Endothelial cell of umbilical vein (primary cell): ENCODE measurements at regions not wholly inside any gene's neighbourhood (a gene's known extent, or its start where the extent isn't known, plus 50 kb on each side); places are given as distances from the start of the nearest gene placed in this dataset.

Experiments
- BruUV-seq: library from RNA; stranded (reverse); fragments of 400-500 nt; replicated peaks from 2 replicates; lab custom pipeline; 2021; lab: Mats Ljungman, UMichigan
- CTCF ChIA-PET: fragments of 300-600, 350-600 bp; sonication (Branson Sonifier 250); formaldehyde crosslinking; loops from one replicate; lab custom pipeline; 2021; ENCODE audit warnings: antibody characterized with exemption, inconsistent platforms; lab: Charles Lee
- POLR2A ChIA-PET: fragments of 300-600, 350-600 bp; sonication (Branson Sonifier 250); formaldehyde crosslinking; loops from one replicate; lab custom pipeline; 2021; ENCODE audit warnings: antibody characterized with exemption, inconsistent platforms; lab: Charles Lee
- DNase-seq: peaks from one replicate; pipeline ENCODE4 v3.0.0-alpha.2; 2011; ENCODE audit warnings: low read depth, low spot score
- FAIRE-seq: peaks from 2 replicates; lab custom pipeline; 2011; peaks lifted over from hg19 to GRCh38; lab: Jason Lieb, UNC
- H2AFZ ChIP-seq: 2 replicates; pipeline ENCODE4 v1.6.0; 2012; ENCODE audit warnings: low read depth, low read length, control low read depth, inconsistent platforms
- H3K27ac ChIP-seq: 2 replicates; pipeline ENCODE4 v1.5.1; 2011; ENCODE audit warnings: low read depth, mild to moderate bottlenecking, control low read depth, low read length, moderate library complexity; ENCODE audit not compliant: insufficient read depth
- H3K27me3 ChIP-seq, 2 experiments: 2 replicates each; pipeline versions ENCODE4 v1.6.0 to v1.6.1; 2011; ENCODE audit warnings: low read length in 2 of 2, mixed read lengths in 1 of 2; ENCODE audit not compliant: control insufficient read depth in 2 of 2, insufficient read depth in 2 of 2
- H3K36me3 ChIP-seq, 2 experiments: 2 replicates in 1 of 2; 3 replicates in 1 of 2; pipeline ENCODE4 v1.5.1; 2011; ENCODE audit warnings: low read length in 2 of 2, mild to moderate bottlenecking in 1 of 2, moderate library complexity in 1 of 2; ENCODE audit not compliant: control insufficient read depth in 2 of 2, insufficient read depth in 2 of 2; ENCODE audit errors: extremely low read depth in 1 of 2
- H3K4me1 ChIP-seq: 3 replicates; pipeline ENCODE4 v1.5.1; 2011; ENCODE audit warnings: mild to moderate bottlenecking, low read length; ENCODE audit not compliant: control insufficient read depth, insufficient read depth; ENCODE audit errors: extremely low read depth
- H3K4me2 ChIP-seq: 2 replicates; pipeline ENCODE4 v1.6.1; 2011; ENCODE audit warnings: low read length, control low read depth, mixed read lengths; ENCODE audit not compliant: insufficient read depth
- H3K4me3 ChIP-seq, 3 experiments: fragments of 200-600 bp in 1 of 3; sonication (generic), shearing (Covaris generic) in 1 of 3; replicated peaks in 1 of 3; 2 replicates each; pipeline ENCODE4 v1.5.1; 2011 to 2016; ENCODE audit warnings: control low read depth in 3 of 3, low read length in 3 of 3, mild to moderate bottlenecking in 2 of 3, inconsistent platforms in 1 of 3, low read depth in 1 of 3, moderate library complexity in 1 of 3; ENCODE audit not compliant: insufficient read depth in 1 of 3
- H3K79me2 ChIP-seq: 2 replicates; pipeline ENCODE4 v1.6.0; 2012; ENCODE audit warnings: low read length, inconsistent platforms; ENCODE audit not compliant: control insufficient read depth, insufficient read depth
- H3K9ac ChIP-seq: replicated peaks from 2 replicates; pipeline ENCODE3; 2011; ENCODE audit warnings: low read length, control low read depth; ENCODE audit not compliant: insufficient read depth; ENCODE audit errors: extremely low read depth
- H3K9me1 ChIP-seq: replicated peaks from 3 replicates; pipeline ENCODE4 v1.6.0; 2011; ENCODE audit warnings: mild to moderate bottlenecking, low read length; ENCODE audit not compliant: control insufficient read depth, insufficient read depth; ENCODE audit errors: extremely low read depth
- H3K9me3 ChIP-seq: replicated peaks from 2 replicates; pipeline ENCODE4 v1.5.1; 2012; ENCODE audit warnings: low read length, inconsistent platforms; ENCODE audit not compliant: control insufficient read depth, insufficient read depth
- H4K20me1 ChIP-seq: replicated peaks from 2 replicates; pipeline ENCODE3; 2011; ENCODE audit warnings: mild to moderate bottlenecking, low read length; ENCODE audit not compliant: control insufficient read depth, insufficient read depth; ENCODE audit errors: extremely low read depth
- EZH2 ChIP-seq: IDR thresholded peaks from 2 replicates; pipeline ENCODE4 v1.6.1; 2012; ENCODE audit warnings: borderline replicate concordance, low read depth, mild to moderate bottlenecking, moderate library complexity, low read length, inconsistent platforms; ENCODE audit not compliant: severe bottlenecking
- FOS ChIP-seq: IDR thresholded peaks from 2 replicates; pipeline ENCODE4 v1.6.1; 2011; ENCODE audit warnings: mild to moderate bottlenecking, low read length, moderate library complexity, borderline replicate concordance; ENCODE audit not compliant: insufficient read depth
- GATA2 ChIP-seq: IDR thresholded peaks from 2 replicates; pipeline ENCODE4 v1.7.0; 2011; ENCODE audit warnings: low read depth, mild to moderate bottlenecking, moderate library complexity, mixed read lengths, low read length; ENCODE audit not compliant: insufficient read length, insufficient read depth
- JUN ChIP-seq: IDR thresholded peaks from 2 replicates; pipeline ENCODE4 v1.6.1; 2011; ENCODE audit warnings: borderline replicate concordance, low read depth; ENCODE audit not compliant: insufficient read length, insufficient read depth
- POLR2A ChIP-seq: IDR thresholded peaks from 2 replicates; pipeline ENCODE4 v1.6.1; 2012; ENCODE audit warnings: low read depth, mild to moderate bottlenecking, control low read depth, low read length
- POLR2AphosphoS5 ChIP-seq: IDR thresholded peaks from 2 replicates; pipeline ENCODE4 v1.6.1; 2012; ENCODE audit warnings: low read depth, mild to moderate bottlenecking, control low read depth, low read length, moderate library complexity; ENCODE audit not compliant: insufficient read depth
- dilution Hi-C: fragments of 300-500 bp; cut with MboI; formaldehyde crosslinking; loops from one replicate; pipeline ENCODE4 v1.15.0; 2019; ENCODE audit warnings: low sequenced_read_pairs; ENCODE audit not compliant: extremely low pct_ligation_motif_present
- intact Hi-C: fragments of 100-400 bp; cut with micrococcal nuclease; formaldehyde crosslinking; loops from one replicate; pipeline ENCODE4 v1.10.0; 2022
- TF ChIP-seq, protein P1 (sequence below): IDR thresholded peaks from 2 replicates; pipeline ENCODE4 v1.6.1; 2011; ENCODE audit not compliant: insufficient read depth, insufficient read length
- TF ChIP-seq, protein P2 (sequence below), 2 donors: IDR thresholded peaks; 1 replicate in 1 of 2; 2 replicates in 1 of 2; pipeline ENCODE4 v1.5.1; 2011; ENCODE audit warnings: low read length in 2 of 2, mild to moderate bottlenecking in 2 of 2, moderate library complexity in 2 of 2, control low read depth in 1 of 2, inconsistent platforms in 1 of 2, low read depth in 1 of 2; ENCODE audit not compliant: insufficient read depth in 1 of 2; ENCODE audit errors: extremely low read depth in 1 of 2

DNA sequence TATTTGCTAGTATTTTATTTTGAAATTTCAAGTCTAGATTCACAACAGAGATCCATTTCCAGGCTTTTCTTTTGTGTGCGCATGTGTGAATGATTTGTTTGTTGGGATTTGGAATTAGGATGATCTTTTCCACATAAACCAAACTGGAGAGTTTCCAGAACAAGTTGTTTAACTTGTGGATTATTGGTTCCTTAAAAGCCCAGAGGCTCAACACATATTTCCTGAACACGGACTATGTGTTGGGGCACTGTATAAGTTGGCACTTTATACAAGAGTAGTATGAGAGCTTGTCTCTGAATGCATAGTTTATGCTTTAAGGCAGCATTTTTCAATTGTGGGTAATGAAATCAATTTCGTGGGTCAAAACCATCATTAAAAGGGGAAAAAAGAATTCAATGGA lies 67.3 kb upstream of the FUT8 start:
- H3K27me3 ChIP-seq, result no peaks in the 10 kb centered on the region
- no peak for DNase-seq
- dilution Hi-C loops (no loop called here), intact Hi-C loops (no loop called here)
- no peak for TF ChIP-seq POLR2A
- TF ChIP-seq, protein P1, sequence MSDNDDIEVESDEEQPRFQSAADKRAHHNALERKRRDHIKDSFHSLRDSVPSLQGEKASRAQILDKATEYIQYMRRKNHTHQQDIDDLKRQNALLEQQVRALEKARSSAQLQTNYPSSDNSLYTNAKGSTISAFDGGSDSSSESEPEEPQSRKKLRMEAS, result no peak
- no peak for TF ChIP-seq FOS
- TF ChIP-seq GATA2, result no peak
- TF ChIP-seq, protein P2, sequence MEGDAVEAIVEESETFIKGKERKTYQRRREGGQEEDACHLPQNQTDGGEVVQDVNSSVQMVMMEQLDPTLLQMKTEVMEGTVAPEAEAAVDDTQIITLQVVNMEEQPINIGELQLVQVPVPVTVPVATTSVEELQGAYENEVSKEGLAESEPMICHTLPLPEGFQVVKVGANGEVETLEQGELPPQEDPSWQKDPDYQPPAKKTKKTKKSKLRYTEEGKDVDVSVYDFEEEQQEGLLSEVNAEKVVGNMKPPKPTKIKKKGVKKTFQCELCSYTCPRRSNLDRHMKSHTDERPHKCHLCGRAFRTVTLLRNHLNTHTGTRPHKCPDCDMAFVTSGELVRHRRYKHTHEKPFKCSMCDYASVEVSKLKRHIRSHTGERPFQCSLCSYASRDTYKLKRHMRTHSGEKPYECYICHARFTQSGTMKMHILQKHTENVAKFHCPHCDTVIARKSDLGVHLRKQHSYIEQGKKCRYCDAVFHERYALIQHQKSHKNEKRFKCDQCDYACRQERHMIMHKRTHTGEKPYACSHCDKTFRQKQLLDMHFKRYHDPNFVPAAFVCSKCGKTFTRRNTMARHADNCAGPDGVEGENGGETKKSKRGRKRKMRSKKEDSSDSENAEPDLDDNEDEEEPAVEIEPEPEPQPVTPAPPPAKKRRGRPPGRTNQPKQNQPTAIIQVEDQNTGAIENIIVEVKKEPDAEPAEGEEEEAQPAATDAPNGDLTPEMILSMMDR (IDR thresholded peaks at IDR 0.05; ENCODE audit: extremely low read depth in 1 of 2, insufficient read depth in 1 of 2, low read depth in 1 of 2, low read length in 2 of 2), result no peak
- TF ChIP-seq JUN, result no peak
- no peak for TF ChIP-seq EZH2
- TF ChIP-seq POLR2AphosphoS5, result no peak
- no peaks in the 10 kb centered on the region for H3K36me3 ChIP-seq
- no peak overlapping the region for H2AFZ ChIP-seq
- no peak for FAIRE-seq
- H3K4me2 ChIP-seq, result no peak overlapping the region
- H3K4me1 ChIP-seq, result no peaks in the 10 kb centered on the region
- no peaks in the 10 kb centered on the region for H3K79me2 ChIP-seq
- H3K27ac ChIP-seq, result no peak overlapping the region
- H4K20me1 ChIP-seq, result no peaks in the 10 kb centered on the region
- POLR2A ChIA-PET, result no interaction called here
- no peak overlapping the region for H3K9ac ChIP-seq
- H3K4me3 ChIP-seq, result no peak overlapping the region
- H3K9me1 ChIP-seq, result no peaks in the 10 kb centered on the region
- H3K9me3 ChIP-seq, result no peaks in the 10 kb centered on the region
- CTCF ChIA-PET, result no interaction called here
- no TSS peak for BruUV-seq
